HG02884 (cell line): ENCODE measurements at regions not wholly inside any gene's neighbourhood (a gene's known extent, or its start where the extent isn't known, plus 50 kb on each side); places are given as distances from the start of the nearest gene placed in this dataset.
A peak's percentile ranks its signal among the peaks of the same experiment; 100 is the strongest.

ENCODE experiments used
- ATAC-seq: cut with Tn5 transposase; IDR thresholded peaks from one replicate; pipeline ENCODE4 v1.9.1; 2021; ENCODE audit warnings: mild to moderate bottlenecking, moderate library complexity; ENCODE audit not compliant: unreplicated experiment

DNA sequence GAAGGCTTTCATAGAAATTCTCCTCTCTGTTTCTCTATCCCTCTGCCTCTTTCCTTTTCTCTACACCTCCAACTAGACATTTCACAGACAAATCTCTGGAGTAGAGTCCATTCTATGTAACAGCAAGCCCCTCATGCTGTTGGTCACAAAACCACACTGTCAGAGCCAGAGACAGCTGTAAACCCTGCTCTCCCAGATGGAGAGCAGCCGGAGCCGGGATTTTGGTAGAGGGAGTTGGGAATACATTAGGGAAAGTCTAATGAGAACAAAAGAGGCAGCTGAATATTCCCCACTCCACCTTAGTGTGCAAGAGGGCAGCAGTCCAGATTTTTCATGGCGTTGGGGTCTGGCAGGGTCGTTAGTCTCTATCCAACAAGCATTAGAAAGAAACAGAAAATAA, 68.3 kb upstream of the EDN1 start:
- no peak for ATAC-seq

- ATAC-seq = no peak
These were observed 67.5 kb upstream of the EDN1 start for GRCh38 chr6:12222405-12223366.

DNA sequence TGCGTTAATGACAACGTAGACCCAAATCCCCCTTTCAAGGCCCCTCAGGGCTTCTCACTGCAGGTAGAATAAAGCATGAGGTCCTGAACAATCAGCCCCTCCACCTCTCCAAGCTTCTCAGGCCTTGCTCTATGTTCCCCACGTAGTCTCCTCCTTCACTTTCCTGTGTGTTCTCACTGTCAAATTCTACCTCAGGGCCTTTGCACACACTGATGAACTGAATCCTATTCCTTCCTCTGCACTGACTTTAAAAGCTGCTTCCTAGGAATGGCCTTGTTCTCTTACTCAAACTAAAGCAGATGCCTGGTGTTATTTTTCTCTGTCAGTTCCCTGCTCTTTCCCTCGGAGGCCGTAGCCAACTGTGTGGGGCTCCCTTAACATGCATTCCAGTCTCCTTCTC, 66.8 kb upstream of the EDN1 start:
- ATAC-seq = no peak

- no peak for ATAC-seq
These were observed 65.9 kb upstream of the EDN1 start for GRCh38 chr6:12224251-12224650.

DNA sequence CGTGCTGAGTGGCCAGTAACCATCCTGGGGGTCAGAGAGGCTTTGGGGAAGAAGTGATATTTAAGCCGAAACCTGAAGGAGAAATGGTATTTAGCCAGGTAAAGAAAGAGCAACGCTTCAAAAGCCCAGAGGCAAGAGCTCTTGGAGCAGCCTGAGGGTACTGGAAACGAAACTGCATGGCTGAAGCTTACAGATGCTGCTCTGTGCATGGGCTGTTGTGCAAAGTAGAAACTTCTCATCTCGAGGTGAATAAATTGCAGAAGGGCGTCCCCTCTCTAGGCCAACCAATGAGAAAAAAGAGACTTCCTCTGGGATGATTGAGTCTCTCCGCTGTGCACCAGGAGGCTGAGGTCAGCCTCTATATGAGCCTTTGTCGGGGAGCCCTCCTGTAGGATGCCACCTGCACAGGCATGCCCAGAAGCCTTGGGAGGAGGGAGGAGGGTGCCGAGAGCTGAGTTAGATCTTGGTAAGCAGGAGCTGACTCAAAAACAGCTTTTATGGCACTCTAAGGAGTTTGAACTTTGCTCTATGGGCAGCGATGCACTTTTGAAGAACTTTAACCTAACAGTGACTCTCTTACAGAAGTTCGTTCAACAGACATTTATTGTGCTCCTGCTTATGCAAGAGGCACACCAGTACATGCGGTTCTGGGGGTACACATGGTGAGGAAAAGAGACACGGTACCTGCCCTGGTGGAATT, 61.6 kb upstream of the EDN1 start:
- no peak for ATAC-seq

- ATAC-seq = no peak
These were observed 60.8 kb upstream of the EDN1 start for GRCh38 chr6:12229332-12229731.

DNA sequence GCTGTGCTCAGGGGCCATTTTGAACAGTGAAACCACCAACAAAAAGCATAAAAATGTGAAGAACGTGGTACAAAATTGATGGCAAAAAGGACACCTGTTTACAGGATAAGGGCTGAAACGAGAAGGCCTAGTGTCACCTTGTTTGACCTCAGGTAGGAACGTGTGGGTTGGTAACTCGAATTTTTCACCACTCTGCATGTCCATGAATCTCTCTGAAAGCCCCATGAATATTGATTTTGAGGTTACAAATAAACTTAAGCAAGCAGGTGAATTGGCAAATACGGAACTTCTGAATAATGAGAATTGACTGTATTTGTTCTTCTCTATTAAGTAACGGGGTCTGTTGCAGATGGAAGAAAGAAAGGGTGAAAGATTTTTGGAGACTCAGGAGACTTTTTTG, 59.6 kb upstream of the EDN1 start:
- ATAC-seq = no peak

DNA sequence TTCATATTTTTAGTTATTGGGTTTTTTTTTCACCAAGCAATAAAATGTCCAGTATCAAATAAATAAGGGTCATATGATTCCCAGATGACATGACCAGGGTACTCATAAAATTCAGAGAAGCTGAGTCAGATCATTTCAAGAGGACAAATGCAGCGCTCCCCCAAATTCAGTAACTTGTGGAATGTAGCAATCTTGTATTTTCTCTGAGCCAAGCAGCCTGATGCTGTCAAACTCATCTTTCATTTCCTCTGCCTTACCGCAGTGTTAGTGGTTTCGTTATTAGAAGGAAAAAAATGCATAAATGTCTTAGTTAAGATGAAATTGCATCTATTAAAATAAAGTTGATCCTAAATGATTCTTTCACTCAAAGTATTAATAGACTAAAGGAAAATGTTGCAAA, 57.8 kb upstream of the EDN1 start:
- ATAC-seq = peak; percentile 66

DNA sequence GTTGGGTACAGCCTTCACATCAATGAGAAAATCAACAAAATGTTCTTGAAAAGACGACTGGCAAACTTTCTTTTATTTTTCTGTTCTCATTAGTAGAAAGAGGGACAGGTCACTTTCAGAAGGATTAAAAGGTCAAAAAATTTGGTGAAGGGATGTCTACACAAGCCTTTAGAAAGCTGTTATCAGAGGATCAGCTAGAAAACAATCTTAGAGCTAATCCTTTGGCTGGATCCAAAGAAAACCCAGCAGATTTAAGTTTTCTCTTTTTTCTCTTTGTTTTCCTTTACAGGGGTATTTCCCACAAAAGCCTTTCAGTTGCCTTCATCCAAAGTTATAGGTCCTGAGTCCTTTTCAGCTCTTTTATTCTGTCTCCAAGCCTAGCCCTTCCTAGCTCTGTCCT, 57.3 kb upstream of the EDN1 start:
- no peak for ATAC-seq

DNA sequence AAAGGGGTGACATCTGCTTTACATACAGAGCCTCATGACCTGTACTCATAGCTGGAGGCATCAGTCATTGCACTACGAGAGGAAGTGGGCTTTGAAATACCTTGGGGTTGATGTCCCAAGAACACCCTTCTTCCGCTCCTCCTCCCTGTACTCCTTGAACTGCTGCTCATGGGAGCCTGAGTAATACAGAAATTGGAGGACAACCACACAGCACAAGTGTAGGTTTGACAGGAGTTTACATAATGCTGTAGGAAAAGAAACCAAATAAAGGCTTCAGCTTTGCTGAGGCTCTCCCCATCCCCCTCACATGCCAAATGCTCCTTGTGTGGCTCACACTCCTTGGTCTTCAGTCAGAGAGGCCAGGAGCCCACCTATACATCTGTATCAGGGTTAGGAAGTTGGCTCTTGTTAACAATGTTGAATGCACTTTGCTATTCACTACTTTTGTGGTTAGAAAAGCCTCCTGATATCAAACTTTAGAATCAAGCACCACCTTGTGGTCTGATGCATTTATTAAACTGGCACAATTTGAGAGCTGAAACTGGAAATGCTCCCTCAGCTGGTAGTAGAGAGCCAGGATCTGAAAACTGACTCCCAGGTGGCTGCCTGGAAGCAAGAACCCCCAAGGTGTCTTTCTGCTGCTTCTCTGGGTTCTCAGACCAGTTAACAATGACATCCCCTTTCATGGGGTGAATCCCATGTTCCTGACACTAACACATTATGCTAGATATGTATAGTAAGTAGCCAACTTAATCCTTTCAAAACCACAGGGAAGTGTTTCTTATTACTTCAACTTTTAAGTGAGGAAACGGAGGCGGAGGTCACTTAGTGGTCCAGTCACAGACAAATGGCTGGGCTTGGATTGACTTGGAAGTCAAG, 56.2 kb upstream of the EDN1 start:
- ATAC-seq = no peak

- no peak for ATAC-seq
These were observed 54.8 kb upstream of the EDN1 start for GRCh38 chr6:12235341-12235740.

- no peak for ATAC-seq
These were observed 51.9 kb upstream of the EDN1 start for GRCh38 chr6:12238219-12238618.
